ENCODE measurements at regions not wholly inside any gene's neighbourhood (a gene's known extent, or its start where the extent isn't known, plus 50 kb on each side); places are given as distances from the start of the nearest gene placed in this dataset.

DNA sequence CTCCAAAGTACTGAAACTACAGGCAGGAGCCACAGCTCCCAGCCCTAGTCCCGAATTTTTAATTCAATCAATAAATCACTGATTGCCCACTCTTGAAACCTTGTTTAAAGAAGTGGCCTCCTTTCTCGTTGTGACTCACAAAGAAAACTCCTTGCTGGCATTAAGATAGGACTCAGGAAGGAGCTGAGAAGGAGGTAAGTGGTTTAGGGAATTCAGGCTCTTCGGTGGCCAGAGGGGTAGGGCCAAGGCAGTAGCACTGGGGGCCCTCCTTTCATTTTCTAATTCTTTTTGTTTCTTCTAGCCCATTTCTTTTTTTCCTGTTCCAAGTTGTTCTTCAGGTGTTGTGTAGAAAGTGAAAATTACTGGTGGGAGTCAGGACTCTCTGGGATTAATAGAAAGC, 86.2 kb upstream of the OR9Q1 start:
- BruUV-seq (replicated peaks), result no TSS peak
- H3K27ac ChIP-seq (ENCODE audit: insufficient read depth, low read depth, low read length), result no peak overlapping the region
- no peaks in the 10 kb centered on the region for H3K4me1 ChIP-seq (ENCODE audit: control insufficient read depth, extremely low read depth, insufficient read depth, low read length)
- H3K4me2 ChIP-seq (ENCODE audit: insufficient read depth, low read length), result no peak overlapping the region
- no peak overlapping the region for H3K4me3 ChIP-seq (replicated peaks in 1 of 3; ENCODE audit: insufficient read depth in 1 of 3, low read depth in 1 of 3, low read length in 3 of 3)
- no peak overlapping the region for H3K9ac ChIP-seq (replicated peaks; ENCODE audit: extremely low read depth, insufficient read depth, low read length)
- no peaks in the 10 kb centered on the region for H3K79me2 ChIP-seq (ENCODE audit: control insufficient read depth, insufficient read depth, low read length)
- peaks cover 2 to 5% of the 10 kb centered on the region in 2 experiments for H3K27me3 ChIP-seq (ENCODE audit: control insufficient read depth in 2 of 2, insufficient read depth in 2 of 2, low read length in 2 of 2)
- no peaks in the 10 kb centered on the region for H4K20me1 ChIP-seq (replicated peaks; ENCODE audit: control insufficient read depth, extremely low read depth, insufficient read depth, low read length)
- TF ChIP-seq POLR2AphosphoS5 (IDR thresholded peaks at IDR 0.05; ENCODE audit: insufficient read depth, low read depth, low read length) (no peak), EZH2 (IDR thresholded peaks at IDR 0.05; ENCODE audit: borderline replicate concordance, low read depth, low read length, severe bottlenecking) (no peak), FOS (IDR thresholded peaks at IDR 0.05; ENCODE audit: borderline replicate concordance, insufficient read depth, low read length) (no peak), JUN (IDR thresholded peaks at IDR 0.05; ENCODE audit: borderline replicate concordance, insufficient read depth, insufficient read length, low read depth) (no peak), GATA2 (IDR thresholded peaks at IDR 0.05; ENCODE audit: insufficient read depth, insufficient read length, low read depth, low read length) (no peak), POLR2A (IDR thresholded peaks at IDR 0.05; ENCODE audit: low read depth, low read length) (no peak)
- TF ChIP-seq, protein P1, sequence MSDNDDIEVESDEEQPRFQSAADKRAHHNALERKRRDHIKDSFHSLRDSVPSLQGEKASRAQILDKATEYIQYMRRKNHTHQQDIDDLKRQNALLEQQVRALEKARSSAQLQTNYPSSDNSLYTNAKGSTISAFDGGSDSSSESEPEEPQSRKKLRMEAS (IDR thresholded peaks at IDR 0.05; ENCODE audit: insufficient read depth, insufficient read length), result no peak
- ChIA-PET CTCF (no interaction called here), POLR2A (no interaction called here)
- DNase-seq (ENCODE audit: low read depth, low spot score) (no peak), FAIRE-seq (no peak)
- H3K36me3 ChIP-seq (ENCODE audit: control insufficient read depth in 2 of 2, extremely low read depth in 1 of 2, insufficient read depth in 2 of 2, low read length in 2 of 2), result no peaks in the 10 kb centered on the region
- H3K9me3 ChIP-seq (replicated peaks; ENCODE audit: control insufficient read depth, insufficient read depth, low read length), result no peaks in the 10 kb centered on the region
- no peak overlapping the region for H2AFZ ChIP-seq (ENCODE audit: low read depth, low read length)
- no peaks in the 10 kb centered on the region for H3K9me1 ChIP-seq (replicated peaks; ENCODE audit: control insufficient read depth, extremely low read depth, insufficient read depth, low read length)
- intact Hi-C loops (cut with micrococcal nuclease), result no loop called here
- dilution Hi-C loops (cut with MboI; ENCODE audit: extremely low pct_ligation_motif_present, low sequenced_read_pairs), result no loop called here

DNA sequence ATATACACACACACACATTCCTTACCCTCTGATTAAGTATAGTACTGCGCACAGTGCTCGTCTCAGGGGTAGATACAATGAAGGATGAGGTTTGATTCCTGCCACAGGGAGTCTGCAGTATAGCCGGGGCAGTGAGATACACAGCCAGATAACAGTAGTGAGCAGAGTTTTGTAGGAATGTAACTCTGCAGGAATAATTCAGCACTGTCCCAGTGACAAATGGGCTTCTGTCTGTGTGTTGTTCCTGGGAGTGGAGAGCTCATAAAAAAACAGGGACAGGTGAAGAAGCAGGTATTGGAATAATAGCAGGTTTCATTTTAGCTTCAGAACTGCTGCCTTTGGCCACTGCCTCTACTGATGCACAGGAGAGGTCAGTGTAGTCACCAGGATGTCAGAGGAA, 85.3 kb upstream of the OR9Q1 start:
- Histone ChIP-seq H4K20me1 (replicated peaks; ENCODE audit: control insufficient read depth, extremely low read depth, insufficient read depth, low read length) (no peaks in the 10 kb centered on the region), H3K79me2 (ENCODE audit: control insufficient read depth, insufficient read depth, low read length) (no peaks in the 10 kb centered on the region), H3K27me3 (ENCODE audit: control insufficient read depth in 2 of 2, insufficient read depth in 2 of 2, low read length in 2 of 2) (peaks cover 1 to 5% of the 10 kb centered on the region in 2 experiments), H3K9me3 (replicated peaks; ENCODE audit: control insufficient read depth, insufficient read depth, low read length) (no peaks in the 10 kb centered on the region), H3K4me1 (ENCODE audit: control insufficient read depth, extremely low read depth, insufficient read depth, low read length) (no peaks in the 10 kb centered on the region), H3K9ac (replicated peaks; ENCODE audit: extremely low read depth, insufficient read depth, low read length) (no peak overlapping the region), H3K4me2 (ENCODE audit: insufficient read depth, low read length) (no peak overlapping the region), H3K36me3 (ENCODE audit: control insufficient read depth in 2 of 2, extremely low read depth in 1 of 2, insufficient read depth in 2 of 2, low read length in 2 of 2) (no peaks in the 10 kb centered on the region), H3K9me1 (replicated peaks; ENCODE audit: control insufficient read depth, extremely low read depth, insufficient read depth, low read length) (no peaks in the 10 kb centered on the region), H3K4me3 (replicated peaks in 1 of 3; ENCODE audit: insufficient read depth in 1 of 3, low read depth in 1 of 3, low read length in 3 of 3) (no peak overlapping the region), H3K27ac (ENCODE audit: insufficient read depth, low read depth, low read length) (no peak overlapping the region), H2AFZ (ENCODE audit: low read depth, low read length) (no peak overlapping the region)
- DNase-seq (ENCODE audit: low read depth, low spot score), result no peak
- ChIA-PET CTCF (no interaction called here), POLR2A (no interaction called here)
- no peak for FAIRE-seq
- no TSS peak for BruUV-seq (replicated peaks)
- TF ChIP-seq POLR2AphosphoS5 (IDR thresholded peaks at IDR 0.05; ENCODE audit: insufficient read depth, low read depth, low read length), result no peak
- no peak for TF ChIP-seq GATA2 (IDR thresholded peaks at IDR 0.05; ENCODE audit: insufficient read depth, insufficient read length, low read depth, low read length)
- TF ChIP-seq, protein P2, sequence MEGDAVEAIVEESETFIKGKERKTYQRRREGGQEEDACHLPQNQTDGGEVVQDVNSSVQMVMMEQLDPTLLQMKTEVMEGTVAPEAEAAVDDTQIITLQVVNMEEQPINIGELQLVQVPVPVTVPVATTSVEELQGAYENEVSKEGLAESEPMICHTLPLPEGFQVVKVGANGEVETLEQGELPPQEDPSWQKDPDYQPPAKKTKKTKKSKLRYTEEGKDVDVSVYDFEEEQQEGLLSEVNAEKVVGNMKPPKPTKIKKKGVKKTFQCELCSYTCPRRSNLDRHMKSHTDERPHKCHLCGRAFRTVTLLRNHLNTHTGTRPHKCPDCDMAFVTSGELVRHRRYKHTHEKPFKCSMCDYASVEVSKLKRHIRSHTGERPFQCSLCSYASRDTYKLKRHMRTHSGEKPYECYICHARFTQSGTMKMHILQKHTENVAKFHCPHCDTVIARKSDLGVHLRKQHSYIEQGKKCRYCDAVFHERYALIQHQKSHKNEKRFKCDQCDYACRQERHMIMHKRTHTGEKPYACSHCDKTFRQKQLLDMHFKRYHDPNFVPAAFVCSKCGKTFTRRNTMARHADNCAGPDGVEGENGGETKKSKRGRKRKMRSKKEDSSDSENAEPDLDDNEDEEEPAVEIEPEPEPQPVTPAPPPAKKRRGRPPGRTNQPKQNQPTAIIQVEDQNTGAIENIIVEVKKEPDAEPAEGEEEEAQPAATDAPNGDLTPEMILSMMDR (IDR thresholded peaks at IDR 0.05; ENCODE audit: extremely low read depth in 1 of 2, insufficient read depth in 1 of 2, low read depth in 1 of 2, low read length in 2 of 2), result no peak
- TF ChIP-seq EZH2 (IDR thresholded peaks at IDR 0.05; ENCODE audit: borderline replicate concordance, low read depth, low read length, severe bottlenecking), result no peak
- TF ChIP-seq FOS (IDR thresholded peaks at IDR 0.05; ENCODE audit: borderline replicate concordance, insufficient read depth, low read length), result no peak
- TF ChIP-seq POLR2A (IDR thresholded peaks at IDR 0.05; ENCODE audit: low read depth, low read length), result no peak
- TF ChIP-seq, protein P1 (IDR thresholded peaks at IDR 0.05; ENCODE audit: insufficient read depth, insufficient read length), result no peak
- dilution Hi-C loops (cut with MboI; ENCODE audit: extremely low pct_ligation_motif_present, low sequenced_read_pairs) (no loop called here), intact Hi-C loops (cut with micrococcal nuclease) (no loop called here)
